PC-3 (cell line): ENCODE measurements at regions not wholly inside any gene's neighbourhood (a gene's known extent, or its start where the extent isn't known, plus 50 kb on each side); places are given as distances from the start of the nearest gene placed in this dataset.

Source experiments
- ATAC-seq: fragments of 200-7000 bp; cut with Tn5 transposase; 2 replicates; pipeline ENCODE4 v1.9.1; 2020; ENCODE audit warnings: mild to moderate bottlenecking, moderate library complexity
- BruUV-seq: library from RNA; stranded (reverse); fragments of 400-500 nt; replicated peaks from 2 replicates; lab custom pipeline; 2021; lab: Mats Ljungman, UMichigan
- CTCF ChIA-PET: fragments of 300-600 bp; sonication (Branson Sonifier 250); formaldehyde crosslinking; loops from one replicate; lab custom pipeline; 2022; ENCODE audit warnings: antibody characterized with exemption; lab: Charles Lee
- POLR2A ChIA-PET: fragments of 300-600 bp; sonication (Branson Sonifier 250); formaldehyde crosslinking; loops from one replicate; lab custom pipeline; 2022; ENCODE audit warnings: antibody characterized with exemption; ENCODE audit not compliant: unreplicated experiment; lab: Charles Lee
- DNase-seq: peaks from one replicate; pipeline ENCODE4 v3.0.0-alpha.2; 2015
- H2AFZ ChIP-seq: fragments of 300-600 bp; sonication (generic); 2 replicates; pipeline ENCODE4 v1.6.0; 2016; ENCODE audit warnings: antibody characterized with exemption, low read length
- H3F3A ChIP-seq: fragments of 300-600 bp; sonication (generic); one replicate; pipeline ENCODE4 v1.6.0; 2017; ENCODE audit warnings: antibody characterized with exemption, low read length, control low read depth, mild to moderate bottlenecking; ENCODE audit not compliant: unreplicated experiment
- H3K27ac ChIP-seq: fragments of 300-600 bp; sonication (generic); 2 replicates; pipeline ENCODE4 v1.5.1; 2016; ENCODE audit warnings: mild to moderate bottlenecking, low read length
- H3K27me3 ChIP-seq: fragments of 300-600 bp; sonication (generic); 2 replicates; pipeline ENCODE4 v1.6.1; 2016; ENCODE audit warnings: low read length, mixed read lengths
- H3K36me3 ChIP-seq: fragments of 300-600 bp; sonication (generic); 2 replicates; pipeline ENCODE4 v1.6.1; 2016; ENCODE audit warnings: low read depth, mixed run types, low read length, mixed read lengths
- H3K4me1 ChIP-seq: fragments of 300-600 bp; sonication (generic); 2 replicates; pipeline ENCODE4 v1.5.1; 2016; ENCODE audit warnings: low read length; ENCODE audit not compliant: insufficient read depth
- H3K4me2 ChIP-seq: fragments of 300-600 bp; sonication (generic); 2 replicates; pipeline ENCODE4 v1.6.0; 2016; ENCODE audit warnings: low read length
- H3K4me3 ChIP-seq: fragments of 300-600 bp; sonication (generic); 2 replicates; pipeline ENCODE4 v1.5.1; 2016; ENCODE audit warnings: mild to moderate bottlenecking, low read length, mixed read lengths
- H3K79me2 ChIP-seq: fragments of 300-600 bp; sonication (generic); 2 replicates; pipeline ENCODE4 v1.6.1; 2017; ENCODE audit warnings: low read length, mixed read lengths
- H3K9ac ChIP-seq: fragments of 300-600 bp; sonication (generic); 2 replicates; pipeline ENCODE4 v1.6.0; 2016; ENCODE audit warnings: mild to moderate bottlenecking, low read length
- H3K9me2 ChIP-seq: fragments of 300-600 bp; sonication (generic); replicated peaks from 2 replicates; pipeline ENCODE4 v1.6.1; 2016; ENCODE audit warnings: mixed run types, low read length, mixed read lengths
- H3K9me3 ChIP-seq: fragments of 300-600 bp; sonication (generic); 2 replicates; pipeline ENCODE4 v1.6.1; 2016; ENCODE audit warnings: low read length, mixed read lengths
- H4K20me1 ChIP-seq: fragments of 300-600 bp; sonication (generic); 2 replicates; pipeline ENCODE4 v1.6.1; 2016; ENCODE audit warnings: low read length, mixed read lengths
- CTCF ChIP-seq: fragments of 300-600 bp; sonication (generic); conservative IDR thresholded peaks from 2 replicates; pipeline ENCODE4 v1.5.1; 2017; ENCODE audit warnings: antibody characterized with exemption, low read depth, mild to moderate bottlenecking, low read length
- EZH2 ChIP-seq: fragments of 300-600 bp; sonication (generic); IDR thresholded peaks from one replicate; pipeline ENCODE4 v1.6.1; 2017; ENCODE audit warnings: antibody characterized with exemption, mild to moderate bottlenecking, low read length; ENCODE audit not compliant: unreplicated experiment
- EZH2phosphoT487 ChIP-seq: fragments of 300-600 bp; sonication (generic); IDR thresholded peaks from 2 replicates; pipeline ENCODE4 v1.6.1; 2018; ENCODE audit warnings: mild to moderate bottlenecking, antibody characterized with exemption, low read length, borderline replicate concordance
- intact Hi-C: fragments of 100-400 bp; cut with micrococcal nuclease; formaldehyde crosslinking; loops from 2 replicates; pipeline ENCODE4 v1.9.0; 2023

- no peak overlapping the region for H3K4me3 ChIP-seq
- DNase-seq (no peak), ATAC-seq (no peak)
- no peak overlapping the region for H3K4me2 ChIP-seq
- no peaks in the 10 kb centered on the region for H3K9me3 ChIP-seq
- no peaks in the 10 kb centered on the region for H3K9me2 ChIP-seq
- H3K36me3 ChIP-seq: no peaks in the 10 kb centered on the region
- no peaks in the 10 kb centered on the region for H3F3A ChIP-seq
- ChIA-PET CTCF (no interaction called here), POLR2A (no interaction called here)
- H4K20me1 ChIP-seq: no peaks in the 10 kb centered on the region
- H3K79me2 ChIP-seq: no peaks in the 10 kb centered on the region
- no peak overlapping the region for H3K9ac ChIP-seq
- H3K4me1 ChIP-seq: no peaks in the 10 kb centered on the region
- no peak overlapping the region for H2AFZ ChIP-seq
- H3K27me3 ChIP-seq: peaks cover 31% of the 10 kb centered on the region; the same call in 1 of the 2 replicates
- no TSS peak for BruUV-seq
- H3K27ac ChIP-seq: no peak overlapping the region
- intact Hi-C loops: no loop called here
- TF ChIP-seq EZH2 (no peak), CTCF (no peak), EZH2phosphoT487 (no peak)
Measured at GRCh38 chr15:94125156-94125555, 106.2 kb upstream of the MCTP2 start.

- H3K36me3 ChIP-seq: peaks cover 4% of the 10 kb centered on the region; the same call in 1 of the 2 replicates
- H3K27ac ChIP-seq: no peak overlapping the region
- H3F3A ChIP-seq: no peaks in the 10 kb centered on the region
- DNase-seq (no peak), ATAC-seq (no peak)
- CTCF ChIA-PET: no interaction called here
- H3K4me2 ChIP-seq: no peak overlapping the region
- BruUV-seq: no TSS peak
- no peaks in the 10 kb centered on the region for H4K20me1 ChIP-seq
- H3K9ac ChIP-seq: no peak overlapping the region
- TF ChIP-seq EZH2: no peak
- no peak for TF ChIP-seq EZH2phosphoT487
- no peak for TF ChIP-seq CTCF
- no peaks in the 10 kb centered on the region for H3K9me3 ChIP-seq
- intact Hi-C loops: no loop called here
- H3K79me2 ChIP-seq: no peaks in the 10 kb centered on the region
- H3K4me3 ChIP-seq: no peak overlapping the region
- peaks cover 16% of the 10 kb centered on the region; the same call in 1 of the 2 replicates for H3K27me3 ChIP-seq
- H3K4me1 ChIP-seq: no peaks in the 10 kb centered on the region
- no peak overlapping the region for H2AFZ ChIP-seq
- no peaks in the 10 kb centered on the region for H3K9me2 ChIP-seq
- POLR2A ChIA-PET: no interaction called here
Measured at GRCh38 chr15:94122516-94122915, 108.8 kb upstream of the MCTP2 start.

- H3K4me3 ChIP-seq: no peak overlapping the region
- H3K27me3 ChIP-seq: 0 out of 2 replicates have a peak, but pooled peaks cover 6% of the 10 kb centered on the region
- ATAC-seq (peak; percentile 54), DNase-seq (peak; percentile 86)
- H3K27ac ChIP-seq: no peak overlapping the region
- no TSS peak for BruUV-seq
- H3K4me1 ChIP-seq: no peaks in the 10 kb centered on the region
- intact Hi-C loops: no loop called here
- no peak overlapping the region for H3K4me2 ChIP-seq
- H3F3A ChIP-seq: no peaks in the 10 kb centered on the region
- peaks cover 4% of the 10 kb centered on the region; the same call in 1 of the 2 replicates for H3K36me3 ChIP-seq
- no peak overlapping the region for H3K9ac ChIP-seq
- no peaks in the 10 kb centered on the region for H3K79me2 ChIP-seq
- no peaks in the 10 kb centered on the region for H3K9me3 ChIP-seq
- ChIA-PET POLR2A (no interaction called here), CTCF (interaction anchor here (1.2 kb wide), 1 partner anchor 1090 kb away, joined by 17 read pairs; no protein-coding TSS in a partner anchor)
- TF ChIP-seq CTCF: peak; percentile 98
- no peak for TF ChIP-seq EZH2phosphoT487
- TF ChIP-seq EZH2: no peak
- no peaks in the 10 kb centered on the region for H3K9me2 ChIP-seq
- 0 out of 2 replicates have a peak overlapping the region, but pooled peaks have one; percentile 7 for H2AFZ ChIP-seq
- no peaks in the 10 kb centered on the region for H4K20me1 ChIP-seq
Measured at GRCh38 chr15:94119923-94120775, 111.2 kb upstream of the MCTP2 start.
